Endothelial cell (in vitro differentiated cells): ENCODE measurements at regions not wholly inside any gene's neighbourhood (a gene's known extent, or its start where the extent isn't known, plus 50 kb on each side); places are given as distances from the start of the nearest gene placed in this dataset.

Experiments used
- DNase-seq: peaks from one replicate; pipeline ENCODE4 v3.0.0; 2021; ENCODE audit warnings: low spot score
- H3K27ac Mint-ChIP-seq: one replicate; pipeline ENCODE4 v1.8.0; 2021; ENCODE audit warnings: mixed read lengths, inconsistent platforms; ENCODE audit not compliant: unreplicated experiment
- H3K27me3 Mint-ChIP-seq: one replicate; pipeline ENCODE4 v1.8.0; 2021; ENCODE audit warnings: mild to moderate bottlenecking, moderate library complexity, mixed read lengths, inconsistent platforms; ENCODE audit not compliant: unreplicated experiment
- H3K36me3 Mint-ChIP-seq: one replicate; pipeline ENCODE4 v1.8.0; 2021; ENCODE audit warnings: mild to moderate bottlenecking, low read depth, mixed read lengths, inconsistent platforms; ENCODE audit not compliant: unreplicated experiment
- H3K4me1 Mint-ChIP-seq: one replicate; pipeline ENCODE4 v1.8.0; 2021; ENCODE audit warnings: mild to moderate bottlenecking, mixed read lengths, inconsistent platforms; ENCODE audit not compliant: unreplicated experiment
- H3K4me3 Mint-ChIP-seq: one replicate; pipeline ENCODE4 v1.8.0; 2021; ENCODE audit warnings: mild to moderate bottlenecking, mixed read lengths, inconsistent platforms; ENCODE audit not compliant: unreplicated experiment
- H3K9me3 Mint-ChIP-seq: one replicate; pipeline ENCODE4 v1.8.0; 2021; ENCODE audit warnings: mixed read lengths, inconsistent platforms; ENCODE audit not compliant: unreplicated experiment
- TF ChIP-seq, protein P1 (sequence below): fragments of 200-600 bp; sonication (generic); IDR thresholded peaks from one replicate; pipeline ENCODE4 v1.5.0; 2021; ENCODE audit warnings: antibody characterized with exemption; ENCODE audit not compliant: unreplicated experiment

GRCh38 chr1:95733031-95733430, 499.0 kb downstream of the RWDD3 start:
- no peak overlapping the region for H3K27ac Mint-ChIP-seq
- no peaks in the 10 kb centered on the region for H3K36me3 Mint-ChIP-seq
- no peak for DNase-seq
- TF ChIP-seq, protein P1, sequence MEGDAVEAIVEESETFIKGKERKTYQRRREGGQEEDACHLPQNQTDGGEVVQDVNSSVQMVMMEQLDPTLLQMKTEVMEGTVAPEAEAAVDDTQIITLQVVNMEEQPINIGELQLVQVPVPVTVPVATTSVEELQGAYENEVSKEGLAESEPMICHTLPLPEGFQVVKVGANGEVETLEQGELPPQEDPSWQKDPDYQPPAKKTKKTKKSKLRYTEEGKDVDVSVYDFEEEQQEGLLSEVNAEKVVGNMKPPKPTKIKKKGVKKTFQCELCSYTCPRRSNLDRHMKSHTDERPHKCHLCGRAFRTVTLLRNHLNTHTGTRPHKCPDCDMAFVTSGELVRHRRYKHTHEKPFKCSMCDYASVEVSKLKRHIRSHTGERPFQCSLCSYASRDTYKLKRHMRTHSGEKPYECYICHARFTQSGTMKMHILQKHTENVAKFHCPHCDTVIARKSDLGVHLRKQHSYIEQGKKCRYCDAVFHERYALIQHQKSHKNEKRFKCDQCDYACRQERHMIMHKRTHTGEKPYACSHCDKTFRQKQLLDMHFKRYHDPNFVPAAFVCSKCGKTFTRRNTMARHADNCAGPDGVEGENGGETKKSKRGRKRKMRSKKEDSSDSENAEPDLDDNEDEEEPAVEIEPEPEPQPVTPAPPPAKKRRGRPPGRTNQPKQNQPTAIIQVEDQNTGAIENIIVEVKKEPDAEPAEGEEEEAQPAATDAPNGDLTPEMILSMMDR = no peak
- H3K4me1 Mint-ChIP-seq = no peaks in the 10 kb centered on the region
- no peak overlapping the region for H3K4me3 Mint-ChIP-seq
- H3K27me3 Mint-ChIP-seq = no peaks in the 10 kb centered on the region
- no peaks in the 10 kb centered on the region for H3K9me3 Mint-ChIP-seq

DNA sequence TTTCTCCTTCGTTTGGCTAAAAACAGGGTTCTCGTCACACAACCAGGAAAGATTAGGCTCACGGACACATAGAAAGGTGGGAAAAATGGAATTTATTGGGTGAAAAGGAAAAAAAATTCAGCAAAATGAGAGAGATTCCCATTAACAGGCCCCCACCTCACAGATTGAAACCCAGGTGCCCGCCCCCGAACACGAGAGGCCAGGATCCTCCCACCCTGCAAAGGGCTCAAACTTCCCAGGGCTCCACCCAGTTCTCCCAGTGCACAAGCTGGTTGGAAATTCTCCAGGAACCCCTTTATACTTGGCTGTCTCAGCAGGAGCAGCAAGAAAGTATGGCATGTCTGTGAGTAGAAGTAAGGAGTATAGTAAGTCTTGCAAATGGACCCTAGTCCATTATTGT, 499.7 kb downstream of the RWDD3 start:
- Mint-ChIP-seq H3K27ac (no peak overlapping the region), H3K4me1 (no peaks in the 10 kb centered on the region), H3K9me3 (no peaks in the 10 kb centered on the region), H3K4me3 (no peak overlapping the region), H3K36me3 (no peaks in the 10 kb centered on the region), H3K27me3 (no peaks in the 10 kb centered on the region)
- DNase-seq = no peak
- TF ChIP-seq, protein P1 = no peak

DNA sequence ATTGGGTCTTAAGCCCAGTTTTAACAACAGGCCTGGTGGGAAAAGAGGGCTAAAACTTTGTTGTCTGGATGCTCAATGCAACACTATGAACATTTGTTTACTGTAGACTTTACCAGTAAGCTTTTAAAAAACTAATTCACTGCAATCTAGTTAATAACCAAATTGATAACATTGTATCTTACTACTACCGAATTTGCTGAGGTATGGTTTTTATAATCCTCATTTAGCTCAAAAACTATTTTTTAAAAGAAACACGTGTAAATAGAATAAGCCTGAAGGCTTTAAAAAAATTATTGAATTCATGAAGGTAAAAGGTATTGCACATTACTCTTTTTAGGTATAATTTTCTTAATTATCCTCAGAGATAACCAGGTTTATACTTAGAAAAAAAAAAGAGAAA, 500.6 kb downstream of the RWDD3 start:
- Mint-ChIP-seq H3K36me3 (no peaks in the 10 kb centered on the region), H3K4me1 (no peaks in the 10 kb centered on the region), H3K27me3 (no peaks in the 10 kb centered on the region), H3K27ac (no peak overlapping the region), H3K4me3 (no peak overlapping the region), H3K9me3 (no peaks in the 10 kb centered on the region)
- no peak for DNase-seq
- TF ChIP-seq, protein P1 = no peak

DNA sequence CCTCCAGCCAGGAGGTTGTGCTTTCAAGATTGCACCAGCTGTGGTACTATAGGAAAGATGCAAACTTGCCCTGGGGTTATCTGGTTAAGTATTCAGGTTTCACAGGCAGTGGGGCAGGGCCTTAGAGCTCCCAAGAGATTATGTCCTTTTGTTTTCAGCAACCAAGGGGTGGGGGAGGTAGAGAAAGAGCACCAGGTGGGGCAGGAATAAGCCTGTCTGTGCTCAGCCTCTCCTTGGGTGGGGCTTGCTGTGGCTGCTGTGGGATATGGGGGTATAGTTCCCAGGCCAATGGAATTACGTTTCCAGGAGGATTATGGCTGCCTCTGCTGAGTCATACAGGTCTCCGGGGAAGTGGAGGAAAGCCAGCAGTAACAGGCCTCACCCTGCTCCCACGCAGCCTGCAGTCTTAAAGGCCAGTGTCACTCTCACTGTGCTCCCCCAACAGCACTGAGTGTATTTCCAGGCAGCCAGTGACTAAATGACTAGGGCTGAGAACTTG, 508.6 kb downstream of the RWDD3 start:
- no peaks in the 10 kb centered on the region for H3K4me1 Mint-ChIP-seq
- no peaks in the 10 kb centered on the region for H3K9me3 Mint-ChIP-seq
- no peak overlapping the region for H3K27ac Mint-ChIP-seq
- H3K36me3 Mint-ChIP-seq = no peaks in the 10 kb centered on the region
- no peaks in the 10 kb centered on the region for H3K27me3 Mint-ChIP-seq
- DNase-seq = no peak
- TF ChIP-seq, protein P1 = no peak
- no peak overlapping the region for H3K4me3 Mint-ChIP-seq

- Mint-ChIP-seq H3K9me3 (no peaks in the 10 kb centered on the region), H3K4me1 (no peaks in the 10 kb centered on the region), H3K27me3 (no peaks in the 10 kb centered on the region), H3K36me3 (no peaks in the 10 kb centered on the region), H3K4me3 (no peak overlapping the region), H3K27ac (no peak overlapping the region)
- TF ChIP-seq, protein P1 = no peak
- DNase-seq = no peak
Observed at GRCh38 chr1:95744731-95745130, 510.7 kb downstream of the RWDD3 start.
